NB4 (cell line): ENCODE measurements at regions not wholly inside any gene's neighbourhood (a gene's known extent, or its start where the extent isn't known, plus 50 kb on each side); places are given as distances from the start of the nearest gene placed in this dataset.

ENCODE experiments used
- POLR2A ChIP-seq: IDR thresholded peaks from 2 replicates; pipeline ENCODE4 v1.6.1; 2011; ENCODE audit warnings: mild to moderate bottlenecking; ENCODE audit not compliant: insufficient read length; ENCODE audit errors: extremely low read depth
- TF ChIP-seq, protein P1 (sequence below): IDR thresholded peaks from one replicate; pipeline ENCODE4 v1.5.1; 2012; ENCODE audit warnings: low read depth, low read length
- TF ChIP-seq, protein P2 (sequence below): IDR thresholded peaks from 2 replicates; pipeline ENCODE4 v1.6.1; 2011; ENCODE audit warnings: low read depth, low read length

DNA sequence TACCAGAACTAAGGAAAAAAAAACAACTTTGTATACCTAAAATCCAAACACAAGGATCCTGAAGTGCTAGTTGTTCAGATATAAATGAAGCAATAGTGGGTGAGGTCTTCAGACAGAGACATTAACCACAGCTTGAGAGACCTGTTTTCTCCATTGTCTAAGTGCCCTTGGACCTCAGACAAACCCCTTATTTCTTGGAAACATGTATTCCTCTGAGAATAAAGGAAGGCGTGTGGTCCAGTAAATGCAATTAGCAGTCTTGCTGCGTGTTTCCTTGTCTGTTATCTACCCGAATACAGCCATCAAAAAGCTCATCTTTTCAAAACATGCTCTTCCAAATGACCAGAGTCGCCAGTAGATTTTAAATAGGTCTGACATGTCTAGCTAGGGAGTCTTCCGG lies 291.1 kb upstream of the NFIA start:
- TF ChIP-seq, protein P1, sequence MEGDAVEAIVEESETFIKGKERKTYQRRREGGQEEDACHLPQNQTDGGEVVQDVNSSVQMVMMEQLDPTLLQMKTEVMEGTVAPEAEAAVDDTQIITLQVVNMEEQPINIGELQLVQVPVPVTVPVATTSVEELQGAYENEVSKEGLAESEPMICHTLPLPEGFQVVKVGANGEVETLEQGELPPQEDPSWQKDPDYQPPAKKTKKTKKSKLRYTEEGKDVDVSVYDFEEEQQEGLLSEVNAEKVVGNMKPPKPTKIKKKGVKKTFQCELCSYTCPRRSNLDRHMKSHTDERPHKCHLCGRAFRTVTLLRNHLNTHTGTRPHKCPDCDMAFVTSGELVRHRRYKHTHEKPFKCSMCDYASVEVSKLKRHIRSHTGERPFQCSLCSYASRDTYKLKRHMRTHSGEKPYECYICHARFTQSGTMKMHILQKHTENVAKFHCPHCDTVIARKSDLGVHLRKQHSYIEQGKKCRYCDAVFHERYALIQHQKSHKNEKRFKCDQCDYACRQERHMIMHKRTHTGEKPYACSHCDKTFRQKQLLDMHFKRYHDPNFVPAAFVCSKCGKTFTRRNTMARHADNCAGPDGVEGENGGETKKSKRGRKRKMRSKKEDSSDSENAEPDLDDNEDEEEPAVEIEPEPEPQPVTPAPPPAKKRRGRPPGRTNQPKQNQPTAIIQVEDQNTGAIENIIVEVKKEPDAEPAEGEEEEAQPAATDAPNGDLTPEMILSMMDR = no peak
- TF ChIP-seq, protein P2, sequence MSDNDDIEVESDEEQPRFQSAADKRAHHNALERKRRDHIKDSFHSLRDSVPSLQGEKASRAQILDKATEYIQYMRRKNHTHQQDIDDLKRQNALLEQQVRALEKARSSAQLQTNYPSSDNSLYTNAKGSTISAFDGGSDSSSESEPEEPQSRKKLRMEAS = no peak
- no peak for TF ChIP-seq POLR2A
